Sigmoid colon (tissue), 4 donors: ENCODE measurements at regions not wholly inside any gene's neighbourhood (a gene's known extent, or its start where the extent isn't known, plus 50 kb on each side); places are given as distances from the start of the nearest gene placed in this dataset.

Source experiments
- CTCF ChIP-seq, 4 experiments: fragments of 450-650 bp in 3 of 4; fragments of 200-600 bp in 1 of 4; IDR thresholded peaks; one replicate each; pipeline ENCODE4 v1.5.1; 2016 to 2019; ENCODE audit warnings: antibody characterized with exemption in 4 of 4, mild to moderate bottlenecking in 3 of 4, moderate library complexity in 2 of 4
- EP300 ChIP-seq, 4 donors: sonication (generic); formaldehyde crosslinking; IDR thresholded peaks; one replicate each; pipeline ENCODE4 v1.6.1; 2017; ENCODE audit warnings: antibody characterized with exemption in 4 of 4
- POLR2A ChIP-seq, 2 donors: fragments of 450-650 bp; IDR thresholded peaks; one replicate each; pipeline ENCODE4 v1.6.1; 2016; ENCODE audit warnings: antibody characterized with exemption in 2 of 2, mild to moderate bottlenecking in 2 of 2, moderate library complexity in 2 of 2
- POLR2AphosphoS5 ChIP-seq, 4 donors: sonication (generic); formaldehyde crosslinking; IDR thresholded peaks; one replicate each; pipeline ENCODE4 v1.6.1; 2017; ENCODE audit warnings: antibody characterized with exemption in 4 of 4

- TF ChIP-seq POLR2AphosphoS5 (IDR thresholded peaks at IDR 0.05) (no peak), CTCF (IDR thresholded peaks at IDR 0.05) (no peak), POLR2A (IDR thresholded peaks at IDR 0.05) (no peak), EP300 (IDR thresholded peaks at IDR 0.05) (no peak)
Observed at GRCh38 chr20:51888291-51888690, 86.0 kb upstream of the SALL4 start.
